C4-2B (cell line): ENCODE measurements at regions not wholly inside any gene's neighbourhood (a gene's known extent, or its start where the extent isn't known, plus 50 kb on each side); places are given as distances from the start of the nearest gene placed in this dataset.

ENCODE experiments used
- ZFX ChIP-seq: fragments of 450-650 bp; IDR thresholded peaks from 2 replicates; pipeline ENCODE4 v1.6.1; 2017
- TF ChIP-seq, protein P1 (sequence below): fragments of 450-650 bp; conservative IDR thresholded peaks from 2 replicates; pipeline ENCODE4 v1.5.1; 2017; ENCODE audit warnings: mild to moderate bottlenecking

- TF ChIP-seq, protein P1, sequence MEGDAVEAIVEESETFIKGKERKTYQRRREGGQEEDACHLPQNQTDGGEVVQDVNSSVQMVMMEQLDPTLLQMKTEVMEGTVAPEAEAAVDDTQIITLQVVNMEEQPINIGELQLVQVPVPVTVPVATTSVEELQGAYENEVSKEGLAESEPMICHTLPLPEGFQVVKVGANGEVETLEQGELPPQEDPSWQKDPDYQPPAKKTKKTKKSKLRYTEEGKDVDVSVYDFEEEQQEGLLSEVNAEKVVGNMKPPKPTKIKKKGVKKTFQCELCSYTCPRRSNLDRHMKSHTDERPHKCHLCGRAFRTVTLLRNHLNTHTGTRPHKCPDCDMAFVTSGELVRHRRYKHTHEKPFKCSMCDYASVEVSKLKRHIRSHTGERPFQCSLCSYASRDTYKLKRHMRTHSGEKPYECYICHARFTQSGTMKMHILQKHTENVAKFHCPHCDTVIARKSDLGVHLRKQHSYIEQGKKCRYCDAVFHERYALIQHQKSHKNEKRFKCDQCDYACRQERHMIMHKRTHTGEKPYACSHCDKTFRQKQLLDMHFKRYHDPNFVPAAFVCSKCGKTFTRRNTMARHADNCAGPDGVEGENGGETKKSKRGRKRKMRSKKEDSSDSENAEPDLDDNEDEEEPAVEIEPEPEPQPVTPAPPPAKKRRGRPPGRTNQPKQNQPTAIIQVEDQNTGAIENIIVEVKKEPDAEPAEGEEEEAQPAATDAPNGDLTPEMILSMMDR: no peak
- no peak for TF ChIP-seq ZFX
These were observed 1347.5 kb upstream of the ADGRB3 start for GRCh38 chr6:67287566-67287965.
